Stomach (tissue), 4 donors: ENCODE measurements at regions not wholly inside any gene's neighbourhood (a gene's known extent, or its start where the extent isn't known, plus 50 kb on each side); places are given as distances from the start of the nearest gene placed in this dataset.

Source experiments
- CTCF ChIP-seq, 7 experiments: fragments of 450-650 bp in 4 of 7; fragments of 200-600 bp in 3 of 7; sonication (generic) in 3 of 7; IDR thresholded peaks; one replicate each; pipeline ENCODE4 v1.5.1; 2016 to 2019; ENCODE audit warnings: antibody characterized with exemption in 7 of 7, control low read depth in 2 of 7, mild to moderate bottlenecking in 1 of 7
- EP300 ChIP-seq: sonication (generic); formaldehyde crosslinking; IDR thresholded peaks from one replicate; pipeline ENCODE4 v1.6.1; 2017; ENCODE audit warnings: antibody characterized with exemption
- POLR2A ChIP-seq, 4 donors: fragments of 450-650 bp; IDR thresholded peaks; one replicate each; pipeline ENCODE4 v1.6.1; 2016; ENCODE audit warnings: antibody characterized with exemption in 4 of 4, control low read depth in 2 of 4, mild to moderate bottlenecking in 1 of 4, moderate library complexity in 1 of 4

- TF ChIP-seq CTCF (IDR thresholded peaks at IDR 0.05) (no peak), POLR2A (IDR thresholded peaks at IDR 0.05) (no peak), EP300 (no peak)
These were observed 120.6 kb downstream of the MYCN start for GRCh38 chr2:16060936-16061338.
